ENCODE measurements at regions not wholly inside any gene's neighbourhood (a gene's known extent, or its start where the extent isn't known, plus 50 kb on each side); places are given as distances from the start of the nearest gene placed in this dataset.

- H2AK5ac ChIP-seq (ENCODE audit: insufficient read length, low read length): no peak overlapping the region
- no peak overlapping the region for H3K9ac ChIP-seq (ENCODE audit: extremely low read depth, insufficient read length, low read length)
- Mint-ChIP-seq H3K27me3 (ENCODE audit: low read depth) (peaks cover 4% of the 10 kb centered on the region; the same call in 1 of the 2 replicates), H3K4me3 (no peak overlapping the region), H3K27ac (no peak overlapping the region), H3K36me3 (ENCODE audit: insufficient read depth in 1 of 3, low read depth in 3 of 3) (peaks cover 10 to 31% (median 14%) of the 10 kb centered on the region in 3 experiments; a peak in 6 of 7 replicates), H3K9me3 (peaks cover 96 to 98% of the 10 kb centered on the region in 2 experiments), H3K4me1 (no peaks in the 10 kb centered on the region)
- no peak overlapping the region for H2BK5ac ChIP-seq (ENCODE audit: insufficient read length, low read length)
- no peak for DNase-seq
- H3K4me1 ChIP-seq (ENCODE audit: insufficient read depth, low read length): no peaks in the 10 kb centered on the region
- no peak overlapping the region for H2AFZ ChIP-seq (ENCODE audit: low read length)
- H3K4me2 ChIP-seq (ENCODE audit: insufficient read depth, insufficient read length, low read length): no peak overlapping the region
- H3T11ph ChIP-seq (ENCODE audit: low read length): no peak overlapping the region
- H3K14ac ChIP-seq (ENCODE audit: insufficient read depth, low read length): no peak overlapping the region
- H2BK12ac ChIP-seq (ENCODE audit: insufficient read length, low read depth, low read length): no peak overlapping the region
- no peak overlapping the region for H4K91ac ChIP-seq (ENCODE audit: insufficient read length, low read depth, low read length)
- H2BK120ac ChIP-seq (ENCODE audit: low read depth, low read length, poor library complexity, severe bottlenecking): no peak overlapping the region
- H3K23ac ChIP-seq (ENCODE audit: insufficient read length, low read depth, low read length): no peak overlapping the region
- TF ChIP-seq, protein P1, sequence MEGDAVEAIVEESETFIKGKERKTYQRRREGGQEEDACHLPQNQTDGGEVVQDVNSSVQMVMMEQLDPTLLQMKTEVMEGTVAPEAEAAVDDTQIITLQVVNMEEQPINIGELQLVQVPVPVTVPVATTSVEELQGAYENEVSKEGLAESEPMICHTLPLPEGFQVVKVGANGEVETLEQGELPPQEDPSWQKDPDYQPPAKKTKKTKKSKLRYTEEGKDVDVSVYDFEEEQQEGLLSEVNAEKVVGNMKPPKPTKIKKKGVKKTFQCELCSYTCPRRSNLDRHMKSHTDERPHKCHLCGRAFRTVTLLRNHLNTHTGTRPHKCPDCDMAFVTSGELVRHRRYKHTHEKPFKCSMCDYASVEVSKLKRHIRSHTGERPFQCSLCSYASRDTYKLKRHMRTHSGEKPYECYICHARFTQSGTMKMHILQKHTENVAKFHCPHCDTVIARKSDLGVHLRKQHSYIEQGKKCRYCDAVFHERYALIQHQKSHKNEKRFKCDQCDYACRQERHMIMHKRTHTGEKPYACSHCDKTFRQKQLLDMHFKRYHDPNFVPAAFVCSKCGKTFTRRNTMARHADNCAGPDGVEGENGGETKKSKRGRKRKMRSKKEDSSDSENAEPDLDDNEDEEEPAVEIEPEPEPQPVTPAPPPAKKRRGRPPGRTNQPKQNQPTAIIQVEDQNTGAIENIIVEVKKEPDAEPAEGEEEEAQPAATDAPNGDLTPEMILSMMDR (conservative IDR thresholded peaks at IDR 0.05): no peak
- H3K4ac ChIP-seq (ENCODE audit: low read depth, low read length): no peak overlapping the region
- no peaks in the 10 kb centered on the region for H3K79me2 ChIP-seq (ENCODE audit: insufficient read depth, low read length)
- H3K79me1 ChIP-seq (ENCODE audit: insufficient read depth, low read depth, low read length, poor library complexity, severe bottlenecking): no peaks in the 10 kb centered on the region
- WGBS (ENCODE audit: extremely low coverage, insufficient read length, low lambda C conversion rate): no CpG with 5 or more reads among the region's 3 CpGs
- H4K8ac ChIP-seq (replicated peaks; ENCODE audit: insufficient read length, low read depth, low read length): no peak overlapping the region
- H4K5ac ChIP-seq (ENCODE audit: insufficient read length, low read depth, low read length): no peak overlapping the region
- H3K27me3 ChIP-seq (ENCODE audit: insufficient read depth, low read length): no peaks in the 10 kb centered on the region
- H3K23me2 ChIP-seq (ENCODE audit: insufficient read length, low read depth, low read length, poor library complexity, severe bottlenecking): no peaks in the 10 kb centered on the region
- H2BK15ac ChIP-seq (ENCODE audit: low read depth, low read length): no peak overlapping the region
- no peaks in the 10 kb centered on the region for H4K20me1 ChIP-seq (ENCODE audit: control insufficient read depth, insufficient read depth, insufficient read length)
- H3K18ac ChIP-seq (ENCODE audit: insufficient read length, low read depth, low read length): no peak overlapping the region
- H3K9me3 ChIP-seq (ENCODE audit: control insufficient read depth, low read depth, low read length): peaks cover 39% of the 10 kb centered on the region
- no peak overlapping the region for H2BK20ac ChIP-seq (ENCODE audit: low read depth, low read length, poor library complexity, severe bottlenecking)
- H3K56ac ChIP-seq (ENCODE audit: insufficient read length, low read depth, low read length): no peak overlapping the region
- H3K27ac ChIP-seq (ENCODE audit: insufficient read length, low read depth, low read length): no peak overlapping the region
Observed at GRCh38 chr10:37619336-37619735, 238.1 kb downstream of the ZNF248 start.

Measured in H9 (cell line).